ENCODE measurements at regions not wholly inside any gene's neighbourhood (a gene's known extent, or its start where the extent isn't known, plus 50 kb on each side); places are given as distances from the start of the nearest gene placed in this dataset.

DNA sequence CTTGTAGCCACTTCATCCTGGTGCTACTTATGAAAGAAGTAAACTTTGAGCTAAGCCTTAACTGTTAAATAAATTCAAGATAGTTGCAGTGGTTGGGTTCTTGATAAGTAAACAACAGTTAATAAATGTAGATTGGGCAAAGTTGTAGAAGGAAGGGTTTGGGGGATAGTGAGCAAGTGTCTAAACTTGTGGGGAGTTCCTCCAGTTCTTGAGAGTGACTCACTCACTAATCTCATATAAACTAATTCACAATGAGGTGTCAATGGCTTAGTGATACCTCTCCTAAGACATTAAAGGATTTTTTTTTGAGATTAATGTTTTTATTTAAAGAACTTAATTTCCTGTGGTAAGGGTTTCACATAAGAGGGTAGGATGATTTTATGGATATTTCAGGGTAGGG is 507.4 kb downstream of the BMP2 start:
- no peak for ATAC-seq
- H3K27ac ChIP-seq, result no peak overlapping the region
- intact Hi-C loops (cut with DNase I), result no loop called here
- no peak for FAIRE-seq
- H3K36me3 ChIP-seq, result no peaks in the 10 kb centered on the region
- H3K9me3 ChIP-seq, result no peaks in the 10 kb centered on the region
- H3K4me3 ChIP-seq, result no peak overlapping the region
- no peaks in the 10 kb centered on the region for H3K27me3 ChIP-seq
- TF ChIP-seq, protein P1, sequence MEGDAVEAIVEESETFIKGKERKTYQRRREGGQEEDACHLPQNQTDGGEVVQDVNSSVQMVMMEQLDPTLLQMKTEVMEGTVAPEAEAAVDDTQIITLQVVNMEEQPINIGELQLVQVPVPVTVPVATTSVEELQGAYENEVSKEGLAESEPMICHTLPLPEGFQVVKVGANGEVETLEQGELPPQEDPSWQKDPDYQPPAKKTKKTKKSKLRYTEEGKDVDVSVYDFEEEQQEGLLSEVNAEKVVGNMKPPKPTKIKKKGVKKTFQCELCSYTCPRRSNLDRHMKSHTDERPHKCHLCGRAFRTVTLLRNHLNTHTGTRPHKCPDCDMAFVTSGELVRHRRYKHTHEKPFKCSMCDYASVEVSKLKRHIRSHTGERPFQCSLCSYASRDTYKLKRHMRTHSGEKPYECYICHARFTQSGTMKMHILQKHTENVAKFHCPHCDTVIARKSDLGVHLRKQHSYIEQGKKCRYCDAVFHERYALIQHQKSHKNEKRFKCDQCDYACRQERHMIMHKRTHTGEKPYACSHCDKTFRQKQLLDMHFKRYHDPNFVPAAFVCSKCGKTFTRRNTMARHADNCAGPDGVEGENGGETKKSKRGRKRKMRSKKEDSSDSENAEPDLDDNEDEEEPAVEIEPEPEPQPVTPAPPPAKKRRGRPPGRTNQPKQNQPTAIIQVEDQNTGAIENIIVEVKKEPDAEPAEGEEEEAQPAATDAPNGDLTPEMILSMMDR (IDR thresholded peaks at IDR 0.05), result no peak
- DNase-seq, result no peak
- H3K4me1 ChIP-seq, result no peaks in the 10 kb centered on the region

DNA sequence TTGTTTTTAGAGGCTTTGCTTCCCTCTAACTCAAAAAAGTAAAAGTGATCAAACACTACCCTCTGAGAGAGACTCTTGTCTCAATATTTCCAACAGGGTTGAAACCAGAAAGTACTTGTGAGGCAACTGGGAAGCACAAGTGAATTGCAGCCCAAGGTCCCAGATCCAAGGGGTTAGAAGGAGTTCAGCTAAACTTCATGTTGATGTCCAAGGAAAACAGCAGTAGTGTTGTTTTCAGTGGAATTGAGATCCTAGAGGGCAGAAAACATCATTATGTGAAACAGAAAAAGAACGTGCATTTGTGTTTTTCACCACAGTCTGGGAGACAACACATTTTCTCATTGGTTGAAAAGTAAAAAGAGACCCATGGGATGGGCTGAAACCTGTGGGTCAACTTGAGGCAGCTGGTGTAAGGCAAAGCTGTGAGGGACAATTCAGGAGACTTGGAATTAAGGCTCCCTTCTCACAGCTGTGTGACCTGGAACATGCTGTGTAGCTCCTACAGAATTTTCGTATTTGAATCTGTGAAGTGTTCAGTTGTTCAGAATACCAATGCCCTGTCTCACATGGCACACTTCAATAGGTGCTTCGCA is 508.3 kb downstream of the BMP2 start:
- ATAC-seq, result no peak
- 55 to 69% methylated on average over 3 of the region's 3 CpGs for whole genome bisulfite sequencing, 2 donors
- no peak for FAIRE-seq
- Histone ChIP-seq H3K27me3 (no peaks in the 10 kb centered on the region), H3K36me3 (no peaks in the 10 kb centered on the region), H3K27ac (no peak overlapping the region), H3K4me3 (no peak overlapping the region), H3K4me1 (no peaks in the 10 kb centered on the region), H3K9me3 (no peaks in the 10 kb centered on the region)
- no peak for DNase-seq
- TF ChIP-seq, protein P1 (IDR thresholded peaks at IDR 0.05), result no peak
- intact Hi-C loops (cut with DNase I), result no loop called here

DNA sequence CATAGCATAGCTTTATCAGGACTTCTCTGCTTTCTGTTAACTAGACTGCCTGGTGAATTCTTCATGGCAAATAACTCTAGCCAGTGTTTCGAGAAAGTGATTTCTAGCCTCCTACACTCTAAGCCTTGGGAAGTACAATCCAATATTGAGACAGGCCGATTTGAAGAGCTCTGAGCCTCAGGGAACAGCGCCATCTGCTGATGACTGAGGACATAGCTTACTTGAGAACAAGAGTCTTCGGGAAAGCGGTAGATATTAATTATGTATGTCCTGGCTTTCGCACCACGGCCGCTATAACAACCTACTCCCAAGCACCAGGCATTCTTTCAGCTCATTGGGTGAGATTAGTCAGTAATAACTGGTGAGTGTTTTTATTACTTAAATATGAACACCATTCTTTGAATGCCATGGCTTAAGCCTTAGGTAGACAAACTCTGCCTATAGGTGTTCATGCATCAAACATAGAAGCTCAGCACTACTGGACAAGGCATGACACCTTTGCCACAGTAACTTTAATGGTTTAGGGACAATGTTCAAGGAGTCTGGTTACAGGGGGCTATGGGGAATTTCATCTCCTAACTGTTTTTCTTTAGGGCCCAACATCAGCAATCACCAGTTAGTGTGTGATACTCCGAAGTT is 518.6 kb downstream of the BMP2 start:
- H3K27ac ChIP-seq, result no peak overlapping the region
- TF ChIP-seq, protein P1 (IDR thresholded peaks at IDR 0.05), result peak; percentile 62 to 79 (median 72)
- ATAC-seq (peak; percentile 91 to 97 (median 95)), FAIRE-seq (peak; percentile 72), DNase-seq (peak; percentile 51 to 79 (median 68))
- no peaks in the 10 kb centered on the region for H3K36me3 ChIP-seq
- H3K4me1 ChIP-seq, result no peaks in the 10 kb centered on the region
- intact Hi-C loops (cut with DNase I), result no loop called here
- H3K27me3 ChIP-seq, result peaks cover 0 to 5% (median 0%) of the 10 kb centered on the region in 4 donors
- WGBS, 2 donors, result 11 to 12% methylated on average over 9 of the region's 9 CpGs
- H3K4me3 ChIP-seq, result no peak overlapping the region
- no peaks in the 10 kb centered on the region for H3K9me3 ChIP-seq

DNA sequence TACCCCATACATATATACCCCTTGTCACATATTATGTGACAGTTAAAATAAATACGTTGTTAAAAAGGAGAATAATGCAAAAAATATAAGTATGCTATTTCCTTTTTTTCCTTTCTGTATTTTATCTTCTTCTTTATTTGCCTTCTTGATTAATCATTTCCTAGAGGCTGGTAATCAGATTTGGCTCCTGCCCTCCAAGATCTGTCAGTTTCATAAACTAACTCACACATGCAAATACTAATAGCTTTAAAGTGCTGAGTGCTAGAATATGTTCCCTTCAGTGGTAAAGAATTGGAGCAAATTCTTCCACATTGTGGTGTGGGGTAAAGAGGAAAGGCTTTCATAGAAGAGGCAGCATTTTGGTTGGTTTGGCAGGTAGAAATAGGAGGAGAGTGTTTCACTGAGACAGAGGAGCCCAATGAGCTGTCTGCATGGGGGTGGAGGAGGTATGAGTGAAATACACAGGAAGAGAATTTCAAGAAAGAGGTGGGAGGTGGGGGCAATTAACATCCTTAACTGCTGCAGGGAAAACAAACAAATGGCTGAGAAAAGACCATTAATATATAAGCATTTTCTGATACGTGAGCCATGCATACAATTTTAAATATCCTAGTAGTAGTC is 523.9 kb downstream of the BMP2 start:
- H3K27me3 ChIP-seq, result peaks cover 0 to 1% (median 0%) of the 10 kb centered on the region in 4 donors
- ATAC-seq (peak in 2 of 4 donors; percentile 54 to 62), FAIRE-seq (no peak), DNase-seq (no peak)
- WGBS, 2 donors, result 28 to 39% methylated on average over 2 of the region's 2 CpGs
- H3K36me3 ChIP-seq, result no peaks in the 10 kb centered on the region
- intact Hi-C loops (cut with DNase I), result no loop called here
- TF ChIP-seq, protein P1 (IDR thresholded peaks at IDR 0.05), result no peak
- no peaks in the 10 kb centered on the region for H3K9me3 ChIP-seq
- H3K27ac ChIP-seq, result no peak overlapping the region
- H3K4me3 ChIP-seq, result no peak overlapping the region
- H3K4me1 ChIP-seq, result no peaks in the 10 kb centered on the region

DNA sequence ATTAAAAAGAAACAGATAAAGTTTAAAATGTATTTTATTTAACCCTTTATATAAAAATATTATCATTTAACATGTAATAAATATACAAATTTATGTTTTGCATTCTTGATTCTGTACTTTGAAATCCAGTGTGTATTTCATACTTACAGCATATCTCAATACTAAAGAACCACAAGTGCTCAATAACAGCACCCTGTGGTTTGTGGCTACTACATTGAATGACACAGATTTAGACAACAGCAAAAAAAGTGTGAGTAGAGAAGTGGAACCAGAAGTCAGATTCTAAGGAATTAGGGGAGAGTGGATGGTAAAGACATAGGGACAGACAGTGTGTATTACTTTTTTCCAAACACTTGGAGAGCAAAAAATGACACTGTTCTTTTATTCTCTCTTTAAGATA is 524.5 kb downstream of the BMP2 start:
- no peaks in the 10 kb centered on the region for H3K9me3 ChIP-seq
- TF ChIP-seq, protein P1 (IDR thresholded peaks at IDR 0.05), result no peak
- no peak overlapping the region for H3K27ac ChIP-seq
- no peaks in the 10 kb centered on the region for H3K27me3 ChIP-seq
- ATAC-seq (no peak), FAIRE-seq (no peak), DNase-seq (no peak)
- intact Hi-C loops (cut with DNase I), result no loop called here
- H3K4me1 ChIP-seq, result no peaks in the 10 kb centered on the region
- H3K36me3 ChIP-seq, result no peaks in the 10 kb centered on the region
- H3K4me3 ChIP-seq, result no peak overlapping the region
